ENCODE measurements at regions not wholly inside any gene's neighbourhood (a gene's known extent, or its start where the extent isn't known, plus 50 kb on each side); places are given as distances from the start of the nearest gene placed in this dataset.

DNA sequence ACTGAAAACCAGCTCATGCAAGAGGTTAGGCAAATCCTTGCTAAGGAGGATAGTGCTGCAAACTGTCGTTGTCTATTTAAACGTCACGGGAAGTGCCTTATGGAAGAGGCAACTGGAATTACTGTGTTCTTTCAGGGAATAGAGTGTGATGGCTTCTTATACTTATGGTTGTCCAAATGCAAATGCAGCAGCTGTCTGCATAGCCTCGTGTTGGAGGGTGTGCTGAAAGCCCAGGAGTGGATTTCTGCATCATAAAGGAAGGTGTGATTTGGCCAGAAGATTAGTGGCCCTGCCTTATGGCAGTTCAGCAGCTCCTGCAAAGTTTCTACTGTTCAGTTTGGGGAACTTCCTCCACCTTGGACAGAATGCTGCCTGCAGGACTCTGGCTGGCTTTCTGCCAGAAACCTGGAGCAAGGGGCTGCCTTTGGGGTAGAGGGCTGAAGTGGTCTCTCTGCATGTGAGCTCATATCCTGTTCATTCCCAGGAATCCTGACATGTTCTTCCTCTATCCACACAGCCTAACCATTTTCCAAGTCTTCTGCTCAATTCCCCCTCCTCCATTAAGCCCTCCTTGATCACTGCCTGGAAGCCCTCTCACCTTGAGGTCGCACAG lies 321.2 kb upstream of the CXCR4 start:
- Mint-ChIP-seq H3K36me3 (ENCODE audit: insufficient read depth in 2 of 2) (no peaks in the 10 kb centered on the region), H3K9me3 (no peaks in the 10 kb centered on the region), H3K27me3 (ENCODE audit: low read depth) (peaks cover 8% of the 10 kb centered on the region), H3K4me1 (ENCODE audit: low read depth) (no peaks in the 10 kb centered on the region), H3K4me3 (no peak overlapping the region), H3K27ac (no peak overlapping the region)
- no peak for ATAC-seq (replicated peaks in 1 of 2)
- no peak for DNase-seq

DNA sequence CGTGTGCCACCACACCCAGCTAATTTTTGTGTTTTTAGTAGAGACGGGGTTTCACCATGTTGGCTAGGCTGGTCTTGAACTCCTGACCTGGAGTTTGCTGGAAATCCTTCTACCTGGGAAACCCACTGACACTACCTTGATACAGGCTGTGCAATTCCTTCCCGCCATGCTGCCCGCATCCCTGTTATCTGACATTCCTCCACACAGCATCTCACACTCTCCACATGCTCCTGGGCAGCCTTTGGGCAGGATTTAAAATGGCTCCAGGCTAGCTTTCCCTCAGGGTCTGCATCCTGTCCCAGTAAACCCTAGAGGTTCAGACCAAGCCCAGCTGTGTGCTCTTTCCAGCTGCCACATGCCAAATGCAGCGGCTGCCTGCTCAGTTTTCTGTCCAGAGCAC lies 319.5 kb upstream of the CXCR4 start:
- no peak for DNase-seq
- ATAC-seq (replicated peaks in 1 of 2): no peak
- Mint-ChIP-seq H3K4me1 (ENCODE audit: low read depth) (no peaks in the 10 kb centered on the region), H3K27ac (no peak overlapping the region), H3K9me3 (no peaks in the 10 kb centered on the region), H3K36me3 (ENCODE audit: insufficient read depth in 2 of 2) (no peaks in the 10 kb centered on the region), H3K4me3 (no peak overlapping the region), H3K27me3 (ENCODE audit: low read depth) (peaks cover 8% of the 10 kb centered on the region)

DNA sequence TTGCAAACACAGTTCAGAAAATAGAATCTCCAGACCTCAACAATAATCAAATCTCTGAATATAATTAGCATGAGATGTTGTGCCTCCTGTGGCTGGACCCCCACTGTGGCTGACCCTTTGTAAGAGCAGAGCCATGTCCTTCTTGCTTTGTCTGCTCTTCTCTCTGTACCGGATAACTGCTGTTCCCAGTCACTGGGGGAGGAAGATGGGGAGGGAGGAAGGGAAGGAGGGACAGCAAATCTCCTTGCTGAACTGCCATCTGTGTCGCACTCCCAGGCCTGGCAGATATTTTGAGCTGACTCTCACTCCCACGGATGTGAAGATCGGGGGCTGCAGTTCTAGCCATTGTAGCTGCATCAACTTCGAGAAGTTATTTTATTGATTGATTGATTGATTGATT lies 319.0 kb upstream of the CXCR4 start:
- H3K4me3 Mint-ChIP-seq: no peak overlapping the region
- peaks cover 8% of the 10 kb centered on the region for H3K27me3 Mint-ChIP-seq (ENCODE audit: low read depth)
- no peak overlapping the region for H3K27ac Mint-ChIP-seq
- ATAC-seq (replicated peaks in 1 of 2) (no peak), DNase-seq (no peak)
- no peaks in the 10 kb centered on the region for H3K4me1 Mint-ChIP-seq (ENCODE audit: low read depth)
- no peaks in the 10 kb centered on the region for H3K36me3 Mint-ChIP-seq (ENCODE audit: insufficient read depth in 2 of 2)
- H3K9me3 Mint-ChIP-seq: no peaks in the 10 kb centered on the region

DNA sequence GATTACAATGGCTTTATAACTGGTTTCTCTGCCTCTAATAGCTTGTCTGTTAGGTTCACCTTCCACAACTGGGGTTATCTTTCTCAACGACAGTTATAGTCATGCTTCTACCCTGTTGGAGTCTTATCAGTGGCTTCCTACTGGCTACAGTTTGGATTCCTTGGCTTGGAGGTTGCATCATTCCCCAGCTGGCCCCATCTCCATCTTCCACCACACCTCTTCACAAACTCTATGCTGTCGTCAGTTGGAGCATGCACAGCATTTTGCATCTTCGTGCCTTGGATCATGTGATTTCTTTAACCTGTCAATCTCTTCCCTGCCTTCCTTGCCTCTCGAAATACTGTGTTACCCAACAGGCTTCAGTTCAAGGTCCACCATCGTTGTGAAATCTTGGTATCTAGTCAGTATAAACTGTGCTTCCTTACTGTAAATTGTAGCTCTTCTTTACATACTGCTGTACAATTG lies 316.3 kb upstream of the CXCR4 start:
- DNase-seq: no peak
- no peaks in the 10 kb centered on the region for H3K9me3 Mint-ChIP-seq
- no peaks in the 10 kb centered on the region for H3K4me1 Mint-ChIP-seq (ENCODE audit: low read depth)
- H3K4me3 Mint-ChIP-seq: no peak overlapping the region
- H3K27ac Mint-ChIP-seq: no peak overlapping the region
- peaks cover 12% of the 10 kb centered on the region for H3K27me3 Mint-ChIP-seq (ENCODE audit: low read depth)
- H3K36me3 Mint-ChIP-seq (ENCODE audit: insufficient read depth in 2 of 2): no peaks in the 10 kb centered on the region
- no peak for ATAC-seq (replicated peaks in 1 of 2)

DNA sequence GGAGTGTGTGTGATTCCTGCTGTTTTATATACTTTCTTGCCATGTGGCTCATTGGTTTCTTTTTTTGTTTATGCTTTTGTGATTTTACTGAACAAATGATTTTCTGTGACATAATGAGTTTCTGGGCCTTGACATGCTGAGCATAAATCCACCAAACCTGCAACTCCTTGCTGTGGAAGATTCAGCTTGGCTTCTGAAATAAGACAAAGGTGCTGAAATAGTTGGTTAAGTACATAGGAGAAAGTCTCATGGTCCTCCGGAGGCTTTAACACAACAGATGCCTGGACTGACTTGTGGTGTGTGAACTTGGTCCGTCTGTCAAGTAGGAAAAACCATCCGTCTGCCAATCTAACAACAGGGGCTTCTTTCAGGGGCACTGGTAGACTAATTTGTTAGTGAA lies 315.3 kb upstream of the CXCR4 start:
- no peak overlapping the region for H3K27ac Mint-ChIP-seq
- ATAC-seq (replicated peaks in 1 of 2) (no peak), DNase-seq (no peak)
- no peak overlapping the region for H3K4me3 Mint-ChIP-seq
- no peaks in the 10 kb centered on the region for H3K9me3 Mint-ChIP-seq
- no peaks in the 10 kb centered on the region for H3K4me1 Mint-ChIP-seq (ENCODE audit: low read depth)
- no peaks in the 10 kb centered on the region for H3K36me3 Mint-ChIP-seq (ENCODE audit: insufficient read depth in 2 of 2)
- H3K27me3 Mint-ChIP-seq (ENCODE audit: low read depth): peaks cover 12% of the 10 kb centered on the region

DNA sequence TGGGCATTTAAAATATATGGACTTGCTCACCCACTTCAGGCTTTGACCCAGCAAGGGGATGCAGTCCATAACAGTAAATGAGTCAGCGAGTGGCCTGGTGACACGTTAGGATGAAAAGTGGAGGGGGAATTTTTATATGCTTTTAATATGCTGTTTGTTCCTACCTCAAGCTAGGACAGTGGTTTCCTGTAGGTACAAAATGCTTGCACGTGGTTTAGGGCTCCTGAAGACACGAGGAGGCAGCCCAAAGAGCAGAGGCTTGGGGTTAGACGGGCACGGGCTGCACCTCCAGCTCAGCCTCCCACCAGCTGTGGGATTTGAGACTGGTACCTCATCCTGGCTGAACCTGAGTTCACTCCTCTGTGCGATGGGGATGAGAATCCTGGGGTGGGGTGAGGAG lies 306.2 kb upstream of the CXCR4 start:
- peak overlapping the region; percentile 82 to 91 for H3K4me3 Mint-ChIP-seq

DNA sequence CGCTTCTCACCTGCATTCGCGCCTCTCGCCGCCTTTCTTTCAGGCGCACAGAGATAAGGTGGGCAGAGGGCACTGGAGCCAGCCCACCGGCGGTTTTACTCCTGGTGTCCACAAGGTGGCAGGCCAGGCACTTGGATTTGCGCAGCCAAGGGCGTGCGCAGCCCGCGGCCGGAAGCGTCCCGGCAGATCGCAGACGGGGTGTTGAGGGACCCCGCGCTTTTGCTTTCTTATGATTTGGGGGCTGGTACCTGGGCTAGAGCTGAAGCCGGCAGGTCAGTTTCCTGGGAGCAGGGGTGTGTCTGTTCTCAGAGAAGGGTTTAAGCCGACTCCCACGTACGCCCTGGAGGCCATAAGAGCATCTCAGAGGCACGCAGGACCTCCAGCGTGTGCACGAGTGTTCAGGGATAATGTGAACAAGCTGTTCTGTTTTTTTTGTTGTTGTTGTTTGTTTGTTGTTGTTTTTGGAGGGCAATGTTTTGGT lies 305.6 kb upstream of the CXCR4 start:
- Mint-ChIP-seq H3K27ac (peak overlapping the region; percentile 26), H3K36me3 (ENCODE audit: insufficient read depth in 2 of 2) (no peaks in the 10 kb centered on the region), H3K9me3 (no peaks in the 10 kb centered on the region), H3K4me1 (ENCODE audit: low read depth) (peaks cover 25% of the 10 kb centered on the region), H3K27me3 (ENCODE audit: low read depth) (peaks cover 62% of the 10 kb centered on the region), H3K4me3 (peak overlapping the region; percentile 82 to 91)
- DNase-seq (peak; percentile 86 to 87), ATAC-seq (replicated peaks in 1 of 2) (peak; percentile 98 to 99)

More for the DNA sequence above, 306.2 kb upstream of the CXCR4 start:
- ATAC-seq (replicated peaks in 1 of 2) (peak; percentile 13 to 31), DNase-seq (peak in 1 of 2 donors; percentile 6)
- H3K4me1 Mint-ChIP-seq (ENCODE audit: low read depth): peaks cover 25% of the 10 kb centered on the region
- no peaks in the 10 kb centered on the region for H3K36me3 Mint-ChIP-seq (ENCODE audit: insufficient read depth in 2 of 2)
- H3K27ac Mint-ChIP-seq: no peak overlapping the region
- H3K27me3 Mint-ChIP-seq (ENCODE audit: low read depth): peaks cover 56% of the 10 kb centered on the region
- H3K9me3 Mint-ChIP-seq: no peaks in the 10 kb centered on the region

DNA sequence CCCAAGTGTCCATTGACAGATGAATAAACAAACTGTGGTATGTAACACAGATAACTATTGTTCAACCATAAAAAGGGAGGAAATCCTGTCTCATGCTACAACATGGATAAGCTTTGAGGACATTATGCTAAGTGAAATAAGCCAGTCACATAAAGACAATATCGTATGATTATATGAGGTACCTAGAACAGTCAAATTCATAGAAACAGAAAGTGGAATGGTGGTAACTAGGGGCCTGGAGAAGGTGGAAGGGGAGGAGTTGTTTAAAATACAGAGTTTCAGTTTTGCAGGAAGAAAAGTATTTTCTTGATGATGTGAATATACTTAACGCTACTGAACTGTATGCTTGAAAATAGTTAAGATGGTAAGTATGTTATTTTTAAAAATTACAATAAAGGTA lies 304.6 kb upstream of the CXCR4 start:
- H3K4me3 Mint-ChIP-seq: peak overlapping the region; percentile 38 to 82
- ATAC-seq (replicated peaks in 1 of 2): peak in 1 of 2 donors; percentile 32
- peaks cover 72% of the 10 kb centered on the region for H3K27me3 Mint-ChIP-seq (ENCODE audit: low read depth)

DNA sequence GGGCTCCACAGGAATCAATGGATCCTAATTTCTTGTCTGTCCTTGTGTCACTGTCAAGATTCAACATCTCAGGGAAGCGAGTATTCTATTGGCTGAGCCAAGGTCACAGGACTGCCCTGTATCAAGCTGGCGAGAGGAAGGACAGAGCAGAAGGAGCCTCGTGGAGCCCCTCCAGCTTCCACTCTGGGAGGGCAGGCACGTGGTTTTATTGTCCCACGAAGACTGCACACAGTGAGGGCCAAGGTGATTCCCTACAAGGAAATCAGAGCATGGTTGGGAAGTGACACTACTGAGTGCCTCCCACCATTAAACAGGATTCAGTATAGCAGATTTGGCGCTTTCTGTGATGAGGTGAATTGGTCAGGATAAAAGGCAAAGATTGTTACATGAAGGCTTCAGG lies 302.4 kb upstream of the CXCR4 start:
- no peaks in the 10 kb centered on the region for H3K36me3 Mint-ChIP-seq (ENCODE audit: insufficient read depth in 2 of 2)
- peaks cover 71% of the 10 kb centered on the region for H3K27me3 Mint-ChIP-seq (ENCODE audit: low read depth)
- peaks cover 25% of the 10 kb centered on the region for H3K4me1 Mint-ChIP-seq (ENCODE audit: low read depth)
- DNase-seq (no peak), ATAC-seq (replicated peaks in 1 of 2) (no peak)
- no peak overlapping the region for H3K27ac Mint-ChIP-seq
- H3K4me3 Mint-ChIP-seq: no peak overlapping the region
- H3K9me3 Mint-ChIP-seq: no peaks in the 10 kb centered on the region

More for the DNA sequence above, 304.6 kb upstream of the CXCR4 start:
- Mint-ChIP-seq H3K9me3 (no peaks in the 10 kb centered on the region), H3K36me3 (ENCODE audit: insufficient read depth in 2 of 2) (no peaks in the 10 kb centered on the region), H3K4me1 (ENCODE audit: low read depth) (peaks cover 25% of the 10 kb centered on the region), H3K27ac (no peak overlapping the region)
- DNase-seq: no peak

DNA sequence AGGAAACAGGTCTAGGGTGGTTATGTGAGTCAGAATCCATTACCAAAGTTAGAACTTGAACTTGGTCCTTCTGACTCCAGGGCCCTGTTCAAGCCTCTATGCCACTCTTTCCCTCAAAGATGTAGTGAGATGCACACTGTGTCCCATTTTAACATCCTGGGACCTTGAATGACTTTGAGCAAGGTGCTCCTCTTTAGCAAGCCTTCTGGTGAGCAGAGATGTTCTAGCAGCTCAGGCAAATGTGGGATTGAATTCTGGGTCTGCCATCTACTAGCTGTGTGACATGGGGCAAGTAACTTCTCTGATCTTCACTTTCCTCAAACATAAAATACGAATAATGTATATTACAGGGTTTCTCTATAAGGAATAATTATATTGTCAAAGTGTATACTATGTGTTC lies 294.0 kb upstream of the CXCR4 start:
- no peak overlapping the region for H3K27ac Mint-ChIP-seq
- H3K4me1 Mint-ChIP-seq (ENCODE audit: low read depth): no peaks in the 10 kb centered on the region
- no peaks in the 10 kb centered on the region for H3K9me3 Mint-ChIP-seq
- no peak for ATAC-seq (replicated peaks in 1 of 2)
- H3K36me3 Mint-ChIP-seq (ENCODE audit: insufficient read depth in 2 of 2): no peaks in the 10 kb centered on the region
- no peak overlapping the region for H3K4me3 Mint-ChIP-seq
- DNase-seq: no peak
- H3K27me3 Mint-ChIP-seq (ENCODE audit: low read depth): peaks cover 20% of the 10 kb centered on the region

DNA sequence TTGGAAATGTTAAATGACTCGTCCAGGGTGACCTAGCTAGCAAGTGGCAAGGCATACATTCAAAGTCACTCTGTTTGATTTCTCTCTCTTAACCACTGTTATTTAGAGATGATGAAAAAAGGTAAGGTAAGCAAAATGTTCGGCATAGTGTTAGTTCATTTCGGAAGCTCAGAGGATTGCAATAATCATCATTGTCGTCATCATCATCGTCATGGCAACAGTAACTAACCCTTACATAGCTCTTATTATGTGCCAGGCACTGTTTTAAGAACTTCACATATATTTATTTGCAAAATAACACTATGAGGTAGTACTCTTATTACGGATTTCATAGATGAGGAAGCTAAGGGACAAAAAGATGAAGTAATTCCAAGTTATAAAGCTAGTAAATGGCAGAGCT lies 292.7 kb upstream of the CXCR4 start:
- Mint-ChIP-seq H3K9me3 (no peaks in the 10 kb centered on the region), H3K4me3 (no peak overlapping the region), H3K4me1 (ENCODE audit: low read depth) (no peaks in the 10 kb centered on the region), H3K36me3 (ENCODE audit: insufficient read depth in 2 of 2) (no peaks in the 10 kb centered on the region), H3K27me3 (ENCODE audit: low read depth) (peaks cover 10% of the 10 kb centered on the region), H3K27ac (no peak overlapping the region)
- ATAC-seq (replicated peaks in 1 of 2) (no peak), DNase-seq (no peak)

DNA sequence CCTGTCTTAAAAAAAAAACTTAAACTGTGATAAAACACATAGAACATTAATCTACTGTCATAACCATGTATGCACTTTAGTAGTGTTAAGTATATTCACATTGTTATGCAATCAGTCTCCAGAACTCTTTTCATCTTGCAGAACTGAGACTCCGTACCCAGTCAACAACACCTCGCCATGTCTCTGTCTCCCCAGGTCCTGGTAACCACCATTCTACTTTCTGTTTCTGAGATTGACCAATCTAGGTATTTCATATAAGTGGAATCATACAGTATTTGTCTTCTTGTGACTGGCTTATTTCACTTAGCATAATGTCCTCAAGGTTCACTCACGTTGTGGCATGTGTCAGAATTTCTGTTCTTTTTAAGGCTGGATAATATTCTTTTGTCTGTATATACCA lies 290.8 kb upstream of the CXCR4 start:
- H3K36me3 Mint-ChIP-seq (ENCODE audit: insufficient read depth in 2 of 2): no peaks in the 10 kb centered on the region
- H3K9me3 Mint-ChIP-seq: no peaks in the 10 kb centered on the region
- no peaks in the 10 kb centered on the region for H3K4me1 Mint-ChIP-seq (ENCODE audit: low read depth)
- DNase-seq (no peak), ATAC-seq (replicated peaks in 1 of 2) (peak; percentile 60 to 77)
- no peak overlapping the region for H3K27ac Mint-ChIP-seq
- peaks cover 22% of the 10 kb centered on the region for H3K27me3 Mint-ChIP-seq (ENCODE audit: low read depth)
- no peak overlapping the region for H3K4me3 Mint-ChIP-seq

DNA sequence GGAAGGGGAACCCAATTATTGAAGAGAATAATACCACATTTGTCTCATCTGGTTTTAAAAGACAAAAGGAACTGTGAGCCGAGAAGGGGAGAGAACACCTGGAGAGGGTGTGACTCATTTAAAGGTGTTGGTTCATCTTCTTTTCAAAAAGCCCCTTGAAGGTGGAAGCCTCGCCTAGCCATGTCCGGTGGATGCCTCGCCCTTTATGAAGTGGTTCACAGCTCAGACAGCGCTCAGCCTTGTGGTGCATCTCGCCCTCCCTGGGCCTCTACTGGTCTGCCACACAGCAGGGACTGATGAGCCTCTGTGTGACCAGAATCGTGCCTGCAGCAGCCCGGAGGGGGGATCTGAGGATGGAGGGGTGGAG lies 290.0 kb upstream of the CXCR4 start:
- DNase-seq (no peak), ATAC-seq (replicated peaks in 1 of 2) (peak; percentile 22 to 58)
- H3K36me3 Mint-ChIP-seq (ENCODE audit: insufficient read depth in 2 of 2): no peaks in the 10 kb centered on the region
- no peaks in the 10 kb centered on the region for H3K4me1 Mint-ChIP-seq (ENCODE audit: low read depth)
- H3K4me3 Mint-ChIP-seq: no peak overlapping the region
- no peak overlapping the region for H3K27ac Mint-ChIP-seq
- no peaks in the 10 kb centered on the region for H3K9me3 Mint-ChIP-seq
- peaks cover 31% of the 10 kb centered on the region for H3K27me3 Mint-ChIP-seq (ENCODE audit: low read depth)
